HEK293 (cell line): ENCODE measurements at regions not wholly inside any gene's neighbourhood (a gene's known extent, or its start where the extent isn't known, plus 50 kb on each side); places are given as distances from the start of the nearest gene placed in this dataset.

Experiments used
- CTCF ChIA-PET: fragments of 350-600 bp; formaldehyde crosslinking; extraction: SDS; loops from one replicate; lab custom pipeline; 2021; ENCODE audit warnings: antibody characterized with exemption; lab: Yijun Ruan, JAX
- POLR2A ChIA-PET: fragments of 300-600 bp; formaldehyde crosslinking; extraction: SDS; loops from one replicate; lab custom pipeline; 2020; ENCODE audit warnings: antibody characterized with exemption, inconsistent platforms; lab: Yijun Ruan, JAX
- H3K27ac ChIP-seq: fragments of 200-500 bp; sonication (Bioruptor generic); 2 replicates; pipeline ENCODE4 v1.5.1; 2014; ENCODE audit warnings: low read depth, low read length, control low read depth, inconsistent platforms; ENCODE audit errors: extremely low read depth
- H3K36me3 ChIP-seq, 2 experiments: fragments of 200-500 bp in 1 of 2; sonication (Bioruptor generic) in 1 of 2; 1 replicate in 1 of 2; 2 replicates in 1 of 2; pipeline ENCODE4 v1.5.1; 2014 to 2017; ENCODE audit warnings: inconsistent platforms in 2 of 2, low read length in 2 of 2; ENCODE audit not compliant: control insufficient read depth in 2 of 2, insufficient read depth in 1 of 2
- H3K4me1 ChIP-seq: fragments of 200-500 bp; sonication (Bioruptor generic); 2 replicates; pipeline ENCODE4 v1.5.1; 2014; ENCODE audit warnings: mild to moderate bottlenecking, low read length, inconsistent platforms; ENCODE audit not compliant: control insufficient read depth, insufficient read depth
- H3K4me3 ChIP-seq: 2 replicates; pipeline ENCODE4 v1.5.1; 2011; ENCODE audit warnings: low read depth, mild to moderate bottlenecking, control low read depth, low read length, moderate library complexity
- H3K9me3 ChIP-seq: fragments of 200-500 bp; sonication (Bioruptor generic); 2 replicates; pipeline ENCODE4 v1.5.1; 2014; ENCODE audit warnings: low read depth, low read length, inconsistent platforms; ENCODE audit not compliant: control insufficient read depth, insufficient read depth
- PATZ1 ChIP-seq: fragments of 450-650 bp; formaldehyde crosslinking; IDR thresholded peaks from 2 replicates; pipeline ENCODE4 v1.5.1; 2016; ENCODE audit warnings: missing biosample characterization, missing genetic modification characterization
- PRDM6 ChIP-seq: fragments of 450-650 bp; formaldehyde crosslinking; IDR thresholded peaks from 2 replicates; pipeline ENCODE4 v1.5.1; 2017; ENCODE audit warnings: missing biosample characterization, missing genetic modification characterization
- ZBTB17 ChIP-seq: fragments of 450-650 bp; formaldehyde crosslinking; IDR thresholded peaks from 2 replicates; pipeline ENCODE4 v1.5.1; 2016; ENCODE audit warnings: missing biosample characterization, missing genetic modification characterization
- ZNF146 ChIP-seq: fragments of 450-650 bp; formaldehyde crosslinking; IDR thresholded peaks from 2 replicates; pipeline ENCODE4 v1.5.1; 2016; ENCODE audit warnings: missing biosample characterization, missing genetic modification characterization
- ZNF148 ChIP-seq: fragments of 450-650 bp; formaldehyde crosslinking; IDR thresholded peaks from 2 replicates; pipeline ENCODE4 v1.5.0; 2017; ENCODE audit warnings: missing biosample characterization, missing genetic modification characterization, borderline replicate concordance
- ZNF174 ChIP-seq: fragments of 450-650 bp; formaldehyde crosslinking; IDR thresholded peaks from 2 replicates; pipeline ENCODE4 v1.5.0; 2017; ENCODE audit warnings: missing biosample characterization, mild to moderate bottlenecking, missing genetic modification characterization
- ZNF184 ChIP-seq: fragments of 450-650 bp; IDR thresholded peaks from 2 replicates; pipeline ENCODE4 v1.5.1; 2018; ENCODE audit warnings: missing biosample characterization, mild to moderate bottlenecking, missing genetic modification characterization
- ZNF19 ChIP-seq: fragments of 450-650 bp; formaldehyde crosslinking; IDR thresholded peaks from 2 replicates; pipeline ENCODE4; 2016; ENCODE audit warnings: missing biosample characterization, missing genetic modification characterization, low read depth
- ZNF280D ChIP-seq: fragments of 450-650 bp; formaldehyde crosslinking; IDR thresholded peaks from 2 replicates; pipeline ENCODE4 v1.5.1; 2016; ENCODE audit warnings: missing biosample characterization, missing genetic modification characterization
- ZNF362 ChIP-seq: fragments of 450-650 bp; formaldehyde crosslinking; IDR thresholded peaks from 2 replicates; pipeline ENCODE4 v1.5.1; 2016; ENCODE audit warnings: missing biosample characterization, missing genetic modification characterization
- ZNF366 ChIP-seq: fragments of 450-650 bp; formaldehyde crosslinking; conservative IDR thresholded peaks from 2 replicates; pipeline ENCODE4 v1.5.1; 2016; ENCODE audit warnings: missing biosample characterization, missing genetic modification characterization
- ZNF510 ChIP-seq: fragments of 450-650 bp; formaldehyde crosslinking; IDR thresholded peaks from 2 replicates; pipeline ENCODE4 v1.5.1; 2018; ENCODE audit warnings: mild to moderate bottlenecking, missing genetic modification characterization, missing biosample characterization; ENCODE audit not compliant: insufficient replicate concordance
- ZNF549 ChIP-seq: fragments of 450-650 bp; IDR thresholded peaks from 2 replicates; pipeline ENCODE4 v1.5.1; 2018; ENCODE audit warnings: missing biosample characterization, missing genetic modification characterization, mild to moderate bottlenecking, inconsistent platforms, moderate library complexity
- ZNF670 ChIP-seq: fragments of 450-650 bp; formaldehyde crosslinking; IDR thresholded peaks from 2 replicates; pipeline ENCODE4 v1.5.1; 2016; ENCODE audit warnings: missing biosample characterization, missing genetic modification characterization, low read depth
- ZNF707 ChIP-seq: fragments of 450-650 bp; formaldehyde crosslinking; IDR thresholded peaks from 2 replicates; pipeline ENCODE4 v1.5.1; 2016; ENCODE audit warnings: missing biosample characterization, missing genetic modification characterization
- ZNF747 ChIP-seq: fragments of 450-650 bp; formaldehyde crosslinking; IDR thresholded peaks from 2 replicates; pipeline ENCODE4 v1.5.1; 2016; ENCODE audit warnings: missing biosample characterization, missing genetic modification characterization
- ZNF768 ChIP-seq: fragments of 450-650 bp; formaldehyde crosslinking; IDR thresholded peaks from 2 replicates; pipeline ENCODE4 v1.5.1; 2018; ENCODE audit warnings: missing biosample characterization, mild to moderate bottlenecking, missing genetic modification characterization

GRCh38 chr1:29447368-29447767, 211.0 kb downstream of the PTPRU start:
- no peak overlapping the region for H3K4me3 ChIP-seq
- no peaks in the 10 kb centered on the region for H3K9me3 ChIP-seq
- TF ChIP-seq ZNF362 (tag by site-specific recombination) (no peak), ZNF280D (tag by site-specific recombination) (no peak), PATZ1 (no peak), ZNF670 (no peak), ZNF148 (tag by site-specific recombination) (no peak), ZNF510 (tag by site-specific recombination) (no peak), PRDM6 (tag by site-specific recombination) (no peak), ZNF707 (no peak), ZNF174 (no peak), ZNF146 (tag by site-specific recombination) (no peak), ZNF184 (no peak), ZNF768 (tag by site-specific recombination) (no peak), ZNF747 (tag by site-specific recombination) (no peak), ZNF366 (tag by site-specific recombination) (no peak), ZNF19 (tag by site-specific recombination) (no peak), ZBTB17 (no peak), ZNF549 (tag by site-specific recombination) (no peak)
- POLR2A ChIA-PET = no interaction called here
- H3K27ac ChIP-seq = no peak overlapping the region
- H3K4me1 ChIP-seq = no peaks in the 10 kb centered on the region
- CTCF ChIA-PET = interaction anchor here (0.6 kb wide), 2 partner anchors 128 to 638 kb away, joined by 3 read pairs; no protein-coding TSS in a partner anchor
- no peaks in the 10 kb centered on the region for H3K36me3 ChIP-seq
